ENCODE measurements at regions not wholly inside any gene's neighbourhood (a gene's known extent, or its start where the extent isn't known, plus 50 kb on each side); places are given as distances from the start of the nearest gene placed in this dataset.

DNA sequence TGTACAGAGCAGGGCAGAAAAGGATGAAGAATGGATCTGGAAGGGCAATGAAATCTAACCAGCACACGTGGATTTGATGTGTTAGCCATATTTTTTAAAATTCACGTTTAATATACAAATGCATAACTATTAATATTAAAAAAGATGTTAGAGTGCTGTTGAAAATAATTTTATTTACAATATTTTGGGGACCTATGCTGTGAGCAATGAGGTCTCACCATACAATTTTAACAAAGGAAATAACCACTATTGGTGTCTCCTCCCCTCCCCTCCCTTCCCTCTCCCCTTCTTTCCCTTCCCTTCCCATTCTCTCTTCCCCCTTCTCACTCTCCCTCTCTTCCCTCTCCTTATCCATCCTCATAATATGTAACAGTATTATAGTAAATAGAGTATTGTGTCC, 64.2 kb upstream of the GPR139 start:
- Histone ChIP-seq H3K4me2 (ENCODE audit: low read length) (no peak overlapping the region), H3F3A (ENCODE audit: insufficient read depth, low read length, poor library complexity, severe bottlenecking) (no peaks in the 10 kb centered on the region), H3K9ac (ENCODE audit: low read length) (no peak overlapping the region)

DNA sequence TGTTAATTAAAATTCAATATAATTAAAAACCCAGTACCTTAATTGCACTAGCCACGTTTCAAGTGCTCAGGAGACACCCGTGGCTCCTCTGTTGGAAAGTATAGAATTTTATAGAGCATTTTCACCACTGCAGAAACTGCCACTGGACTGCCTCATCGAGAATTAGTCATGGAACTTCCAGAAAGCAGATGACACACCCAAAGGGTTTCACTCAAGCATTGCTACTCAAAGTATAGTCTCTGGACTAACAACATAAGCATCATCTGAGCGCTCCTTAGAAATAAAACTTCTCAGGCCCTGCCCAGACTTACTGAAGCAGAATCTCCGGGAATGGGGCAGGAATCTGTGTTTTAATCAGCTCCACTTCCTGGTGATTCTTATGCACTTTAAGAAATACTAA, 63.5 kb upstream of the GPR139 start:
- H3K36me3 ChIP-seq (ENCODE audit: insufficient read depth, low read length): no peaks in the 10 kb centered on the region
- H3K4me2 ChIP-seq (ENCODE audit: low read length): no peak overlapping the region
- H2AFZ ChIP-seq (ENCODE audit: low read depth, low read length): no peak overlapping the region

More for the DNA sequence above, 64.2 kb upstream of the GPR139 start:
- Histone ChIP-seq H3K9me2 (ENCODE audit: insufficient read depth, low read length) (no peaks in the 10 kb centered on the region), H3K36me3 (ENCODE audit: insufficient read depth, low read length) (no peaks in the 10 kb centered on the region), H3K27me3 (ENCODE audit: insufficient read depth, low read depth, low read length) (no peaks in the 10 kb centered on the region), H3K4me3 (ENCODE audit: low read length) (no peak overlapping the region), H3K9me3 (ENCODE audit: low read length) (no peaks in the 10 kb centered on the region), H3K27ac (ENCODE audit: low read length) (no peak overlapping the region), H4K20me1 (ENCODE audit: insufficient read depth) (no peaks in the 10 kb centered on the region), H2AFZ (ENCODE audit: low read depth, low read length) (no peak overlapping the region), H3K79me2 (replicated peaks; ENCODE audit: insufficient read depth, low read length) (no peaks in the 10 kb centered on the region)
- TF ChIP-seq EP300 (conservative IDR thresholded peaks at IDR 0.05; ENCODE audit: poor library complexity, severe bottlenecking) (no peak), EZH2 (IDR thresholded peaks at IDR 0.05; ENCODE audit: borderline replicate concordance, insufficient read depth, low read length, poor library complexity, severe bottlenecking) (no peak)
- TF ChIP-seq, protein P1, sequence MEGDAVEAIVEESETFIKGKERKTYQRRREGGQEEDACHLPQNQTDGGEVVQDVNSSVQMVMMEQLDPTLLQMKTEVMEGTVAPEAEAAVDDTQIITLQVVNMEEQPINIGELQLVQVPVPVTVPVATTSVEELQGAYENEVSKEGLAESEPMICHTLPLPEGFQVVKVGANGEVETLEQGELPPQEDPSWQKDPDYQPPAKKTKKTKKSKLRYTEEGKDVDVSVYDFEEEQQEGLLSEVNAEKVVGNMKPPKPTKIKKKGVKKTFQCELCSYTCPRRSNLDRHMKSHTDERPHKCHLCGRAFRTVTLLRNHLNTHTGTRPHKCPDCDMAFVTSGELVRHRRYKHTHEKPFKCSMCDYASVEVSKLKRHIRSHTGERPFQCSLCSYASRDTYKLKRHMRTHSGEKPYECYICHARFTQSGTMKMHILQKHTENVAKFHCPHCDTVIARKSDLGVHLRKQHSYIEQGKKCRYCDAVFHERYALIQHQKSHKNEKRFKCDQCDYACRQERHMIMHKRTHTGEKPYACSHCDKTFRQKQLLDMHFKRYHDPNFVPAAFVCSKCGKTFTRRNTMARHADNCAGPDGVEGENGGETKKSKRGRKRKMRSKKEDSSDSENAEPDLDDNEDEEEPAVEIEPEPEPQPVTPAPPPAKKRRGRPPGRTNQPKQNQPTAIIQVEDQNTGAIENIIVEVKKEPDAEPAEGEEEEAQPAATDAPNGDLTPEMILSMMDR (IDR thresholded peaks at IDR 0.05; ENCODE audit: poor library complexity, severe bottlenecking): no peak

More for the DNA sequence above, 63.5 kb upstream of the GPR139 start:
- no peaks in the 10 kb centered on the region for H3F3A ChIP-seq (ENCODE audit: insufficient read depth, low read length, poor library complexity, severe bottlenecking)
- H3K79me2 ChIP-seq (replicated peaks; ENCODE audit: insufficient read depth, low read length): no peaks in the 10 kb centered on the region
- H3K27ac ChIP-seq (ENCODE audit: low read length): no peak overlapping the region
- no peaks in the 10 kb centered on the region for H4K20me1 ChIP-seq (ENCODE audit: insufficient read depth)
- no peak overlapping the region for H3K9ac ChIP-seq (ENCODE audit: low read length)
- H3K9me2 ChIP-seq (ENCODE audit: insufficient read depth, low read length): no peaks in the 10 kb centered on the region
- no peaks in the 10 kb centered on the region for H3K9me3 ChIP-seq (ENCODE audit: low read length)
- H3K27me3 ChIP-seq (ENCODE audit: insufficient read depth, low read depth, low read length): no peaks in the 10 kb centered on the region
- no peak overlapping the region for H3K4me3 ChIP-seq (ENCODE audit: low read length)
- TF ChIP-seq, protein P2, sequence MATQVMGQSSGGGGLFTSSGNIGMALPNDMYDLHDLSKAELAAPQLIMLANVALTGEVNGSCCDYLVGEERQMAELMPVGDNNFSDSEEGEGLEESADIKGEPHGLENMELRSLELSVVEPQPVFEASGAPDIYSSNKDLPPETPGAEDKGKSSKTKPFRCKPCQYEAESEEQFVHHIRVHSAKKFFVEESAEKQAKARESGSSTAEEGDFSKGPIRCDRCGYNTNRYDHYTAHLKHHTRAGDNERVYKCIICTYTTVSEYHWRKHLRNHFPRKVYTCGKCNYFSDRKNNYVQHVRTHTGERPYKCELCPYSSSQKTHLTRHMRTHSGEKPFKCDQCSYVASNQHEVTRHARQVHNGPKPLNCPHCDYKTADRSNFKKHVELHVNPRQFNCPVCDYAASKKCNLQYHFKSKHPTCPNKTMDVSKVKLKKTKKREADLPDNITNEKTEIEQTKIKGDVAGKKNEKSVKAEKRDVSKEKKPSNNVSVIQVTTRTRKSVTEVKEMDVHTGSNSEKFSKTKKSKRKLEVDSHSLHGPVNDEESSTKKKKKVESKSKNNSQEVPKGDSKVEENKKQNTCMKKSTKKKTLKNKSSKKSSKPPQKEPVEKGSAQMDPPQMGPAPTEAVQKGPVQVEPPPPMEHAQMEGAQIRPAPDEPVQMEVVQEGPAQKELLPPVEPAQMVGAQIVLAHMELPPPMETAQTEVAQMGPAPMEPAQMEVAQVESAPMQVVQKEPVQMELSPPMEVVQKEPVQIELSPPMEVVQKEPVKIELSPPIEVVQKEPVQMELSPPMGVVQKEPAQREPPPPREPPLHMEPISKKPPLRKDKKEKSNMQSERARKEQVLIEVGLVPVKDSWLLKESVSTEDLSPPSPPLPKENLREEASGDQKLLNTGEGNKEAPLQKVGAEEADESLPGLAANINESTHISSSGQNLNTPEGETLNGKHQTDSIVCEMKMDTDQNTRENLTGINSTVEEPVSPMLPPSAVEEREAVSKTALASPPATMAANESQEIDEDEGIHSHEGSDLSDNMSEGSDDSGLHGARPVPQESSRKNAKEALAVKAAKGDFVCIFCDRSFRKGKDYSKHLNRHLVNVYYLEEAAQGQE (IDR thresholded peaks at IDR 0.05; ENCODE audit: borderline replicate concordance): no peak
- TF ChIP-seq RAD21 (conservative IDR thresholded peaks at IDR 0.05): no peak
- TF ChIP-seq EP300 (conservative IDR thresholded peaks at IDR 0.05; ENCODE audit: poor library complexity, severe bottlenecking): no peak
- no peak for TF ChIP-seq POLR2AphosphoS5 (IDR thresholded peaks at IDR 0.05)
- TF ChIP-seq, protein P1 (IDR thresholded peaks at IDR 0.05; ENCODE audit: poor library complexity, severe bottlenecking): no peak
- no peak for TF ChIP-seq TAF1 (IDR thresholded peaks at IDR 0.05; ENCODE audit: low read depth)
- TF ChIP-seq MXI1 (conservative IDR thresholded peaks at IDR 0.05; ENCODE audit: poor library complexity, severe bottlenecking): no peak
- no peak for TF ChIP-seq SMC3 (conservative IDR thresholded peaks at IDR 0.05; ENCODE audit: poor library complexity)
- no peak for TF ChIP-seq EZH2 (IDR thresholded peaks at IDR 0.05; ENCODE audit: borderline replicate concordance, insufficient read depth, low read length, poor library complexity, severe bottlenecking)

Data from neural cell (in vitro differentiated cells).